ENCODE measurements at regions not wholly inside any gene's neighbourhood (a gene's known extent, or its start where the extent isn't known, plus 50 kb on each side); places are given as distances from the start of the nearest gene placed in this dataset.
A peak's percentile ranks its signal among the peaks of the same experiment; 100 is the strongest.
"Not testable (repeated sequence)": the region's sequence is repeated elsewhere in the genome, so short reads cannot be mapped to it uniquely, and the experiment has no call there.

DNA sequence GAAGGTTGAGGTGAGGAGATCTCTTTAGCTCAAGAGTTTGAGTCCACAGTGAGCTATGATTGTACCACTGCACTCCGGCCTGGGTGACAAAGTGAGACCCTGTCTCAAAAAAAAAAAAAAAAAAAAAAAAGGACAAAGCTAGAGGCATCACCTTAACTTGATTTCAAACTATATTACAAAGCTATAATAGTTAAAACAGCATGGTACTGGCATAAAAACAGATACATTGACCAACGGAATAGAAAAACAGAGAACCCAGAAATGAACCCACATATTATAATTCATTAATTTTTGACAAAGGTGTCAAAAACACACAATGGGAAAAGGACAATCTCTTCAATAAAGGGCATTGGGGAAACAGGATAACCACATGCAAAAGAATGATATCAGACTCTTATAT lies 50.8 kb upstream of the MBOAT1 start:
- DNase-seq, result no peak
- in situ Hi-C loops (cut with HindIII; ENCODE audit: low pct_ligation_motif_present, low pct_unique_long_range_greater_than_20kb, low sequenced_read_pairs), result no loop called here

DNA sequence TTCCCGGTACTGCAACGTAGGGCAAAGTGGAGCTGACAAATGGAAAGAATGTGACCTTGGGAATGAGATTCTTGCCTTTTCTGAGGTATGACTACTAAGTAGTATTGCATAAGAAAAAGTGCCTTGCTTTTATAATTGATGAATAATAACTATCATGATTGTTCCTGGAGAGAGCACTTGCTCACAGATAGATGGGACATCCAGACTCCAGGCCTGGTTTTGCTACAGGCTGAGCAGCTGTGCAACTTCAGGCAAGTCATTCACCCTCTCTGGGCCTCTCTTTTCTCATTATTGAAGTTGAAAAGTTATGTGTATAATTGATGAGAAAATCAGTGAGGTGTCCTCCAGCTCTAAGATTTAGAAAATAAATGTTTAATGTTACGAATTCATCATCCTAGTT lies 53.6 kb upstream of the MBOAT1 start:
- no peak for DNase-seq
- in situ Hi-C loops (cut with HindIII; ENCODE audit: low pct_ligation_motif_present, low pct_unique_long_range_greater_than_20kb, low sequenced_read_pairs), result no loop called here

DNA sequence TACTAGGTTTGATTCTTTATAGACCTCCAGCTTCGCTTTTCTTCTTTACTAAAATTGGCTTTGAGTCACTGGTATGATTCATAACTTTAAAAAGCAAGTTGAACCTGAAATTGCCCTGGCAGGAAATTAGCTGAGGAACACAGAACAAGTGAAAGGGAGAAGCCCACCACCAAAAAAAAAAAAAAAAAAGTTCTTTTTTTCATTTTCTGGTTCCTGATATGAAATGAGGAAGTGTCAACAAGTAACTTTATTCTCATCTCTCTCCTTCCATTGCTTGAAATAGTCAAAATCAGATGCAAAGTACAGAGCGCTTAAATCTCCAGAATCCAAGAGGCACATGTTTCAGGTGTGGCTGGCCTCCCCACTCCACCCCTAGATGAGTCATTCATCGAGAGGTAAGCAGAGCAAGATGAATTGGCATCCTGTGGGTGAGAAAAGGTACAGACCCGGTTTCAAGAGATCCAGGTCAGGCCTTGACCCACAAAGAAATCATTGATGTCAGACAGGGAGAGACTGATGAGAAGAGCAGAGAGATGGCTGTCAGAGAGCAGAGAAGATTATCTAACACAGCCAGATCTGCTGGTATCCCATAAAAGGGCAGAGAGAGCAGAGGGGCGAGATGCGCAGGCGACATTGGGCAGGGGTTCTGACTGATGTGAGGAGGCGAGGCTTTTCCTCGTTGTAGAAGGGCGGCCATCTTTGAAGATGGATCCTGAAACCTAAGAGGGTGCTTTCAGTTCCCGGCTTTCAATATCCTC lies 54.8 kb upstream of the MBOAT1 start:
- in situ Hi-C loops (cut with HindIII; ENCODE audit: low pct_ligation_motif_present, low pct_unique_long_range_greater_than_20kb, low sequenced_read_pairs), result no loop called here
- DNase-seq, result no peak

DNA sequence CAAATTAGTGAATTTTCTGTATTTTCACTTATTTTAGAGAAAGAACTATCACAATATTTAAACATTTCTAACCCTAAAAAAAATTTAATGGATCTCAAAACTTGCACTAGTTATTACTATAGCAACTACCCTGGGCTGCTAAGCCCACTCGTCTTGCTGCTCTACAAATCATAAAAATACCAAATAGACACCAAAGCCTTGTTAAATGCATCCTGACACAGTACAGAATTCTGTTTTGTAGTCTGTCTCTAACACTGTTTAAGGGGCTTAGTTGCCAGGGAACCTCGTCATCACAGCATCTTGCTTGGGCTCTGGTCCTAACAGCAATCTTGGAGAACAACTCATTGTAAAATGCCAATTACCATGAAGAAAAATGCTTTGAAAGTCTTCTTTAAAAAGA lies 56.9 kb upstream of the MBOAT1 start:
- no peak for DNase-seq
- in situ Hi-C loops (cut with HindIII; ENCODE audit: low pct_ligation_motif_present, low pct_unique_long_range_greater_than_20kb, low sequenced_read_pairs), result no loop called here

DNA sequence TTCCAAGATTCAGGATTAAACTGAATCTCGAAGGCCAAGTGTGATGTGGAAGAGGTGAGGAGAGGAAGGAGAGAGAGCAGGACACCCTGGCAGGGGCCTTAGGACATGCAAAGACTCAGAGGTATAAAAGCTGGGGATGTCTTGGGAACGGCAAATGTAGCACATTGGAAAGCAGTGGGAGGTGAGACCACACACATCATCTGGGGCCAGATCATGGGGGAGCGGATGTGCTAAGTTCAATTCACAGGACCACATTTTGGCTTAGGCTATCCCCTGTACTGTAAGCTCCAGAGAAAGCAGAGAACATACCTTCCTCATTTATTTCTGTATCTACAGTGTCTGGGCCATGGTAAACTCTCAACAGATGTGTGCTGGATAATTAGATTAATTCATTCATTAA lies 59.5 kb upstream of the MBOAT1 start:
- no peak for DNase-seq
- in situ Hi-C loops (cut with HindIII; ENCODE audit: low pct_ligation_motif_present, low pct_unique_long_range_greater_than_20kb, low sequenced_read_pairs), result no loop called here

DNA sequence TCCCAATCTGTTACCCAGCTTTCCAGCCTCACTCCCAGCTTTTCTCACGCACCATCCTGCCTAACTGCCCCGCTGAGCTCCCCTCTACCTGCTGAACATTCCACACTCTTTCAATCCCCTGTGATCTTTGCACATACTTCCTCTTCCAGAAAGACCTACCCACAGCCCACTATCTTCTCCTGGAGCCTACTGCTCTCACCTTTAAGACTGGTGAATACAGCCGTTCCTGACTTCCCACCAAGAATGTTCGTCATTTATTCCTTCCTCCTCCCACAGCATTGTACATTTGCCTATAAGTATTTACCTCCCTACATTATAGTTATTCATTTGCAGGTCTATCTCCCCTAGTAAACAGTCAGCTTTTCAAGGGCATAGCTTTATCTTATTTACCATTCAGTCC lies 61.9 kb upstream of the MBOAT1 start:
- DNase-seq, result no peak
- in situ Hi-C loops (cut with HindIII; ENCODE audit: low pct_ligation_motif_present, low pct_unique_long_range_greater_than_20kb, low sequenced_read_pairs), result no loop called here

DNA sequence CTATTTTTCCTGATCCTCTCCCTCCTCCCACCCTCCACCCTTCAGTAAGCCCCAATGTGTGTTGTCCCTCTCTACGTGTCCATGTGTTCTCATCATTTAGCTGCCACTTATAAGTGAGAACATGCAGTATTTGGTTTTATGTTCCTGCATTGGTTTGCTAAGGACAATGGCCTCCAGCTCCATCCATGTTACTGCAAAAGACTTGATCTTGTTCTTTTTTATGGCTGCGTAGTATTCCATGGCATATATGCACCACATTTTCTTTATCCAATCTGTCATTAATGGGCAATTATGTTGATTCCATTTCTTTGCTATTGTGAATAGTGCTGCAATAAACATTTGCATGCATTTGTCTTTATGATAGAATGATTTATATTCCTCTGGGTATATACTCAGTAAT lies 63.6 kb upstream of the MBOAT1 start:
- in situ Hi-C loops (cut with HindIII; ENCODE audit: low pct_ligation_motif_present, low pct_unique_long_range_greater_than_20kb, low sequenced_read_pairs); DNase-seq: not testable (repeated sequence)

DNA sequence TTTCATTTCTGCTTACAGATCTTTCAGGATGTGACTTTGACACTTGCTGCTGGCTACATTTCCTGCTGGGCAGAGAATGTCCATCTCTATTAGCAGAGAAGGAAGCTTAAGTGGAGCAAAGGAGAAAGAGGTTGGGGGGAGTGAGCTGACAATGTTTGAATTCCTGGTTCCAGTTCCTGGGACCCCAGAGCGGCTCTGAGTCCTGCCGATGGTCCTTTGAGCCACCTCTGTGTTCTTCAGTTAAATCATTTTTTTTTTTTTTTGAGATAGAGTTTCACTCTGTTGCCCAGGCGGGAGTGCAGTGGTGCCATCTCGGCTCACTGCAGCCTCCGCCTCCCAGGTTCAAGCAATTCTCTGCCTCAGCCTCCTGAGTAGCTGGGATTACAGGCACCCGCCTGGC lies 65.5 kb upstream of the MBOAT1 start:
- in situ Hi-C loops (cut with HindIII; ENCODE audit: low pct_ligation_motif_present, low pct_unique_long_range_greater_than_20kb, low sequenced_read_pairs); DNase-seq: not testable (repeated sequence)

DNA sequence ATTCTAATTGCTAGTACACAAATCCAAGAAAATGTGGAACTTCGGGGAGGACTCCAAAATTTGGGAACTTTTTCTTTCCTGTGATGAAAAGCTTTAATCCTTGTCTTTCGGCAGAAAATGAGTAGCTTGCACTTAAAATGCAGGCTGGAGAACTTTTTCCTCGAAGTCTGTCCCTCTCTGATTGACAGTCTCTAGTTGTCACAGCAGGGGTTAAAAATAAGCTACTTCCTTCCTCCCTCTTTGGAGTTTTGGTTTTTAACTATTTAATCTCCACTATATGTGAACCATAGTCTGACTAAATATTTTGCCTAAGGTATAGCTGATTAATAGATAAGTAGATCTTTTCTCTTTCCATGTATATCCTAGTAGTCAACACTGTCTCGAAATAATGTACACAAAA lies 66.8 kb upstream of the MBOAT1 start:
- in situ Hi-C loops (cut with HindIII; ENCODE audit: low pct_ligation_motif_present, low pct_unique_long_range_greater_than_20kb, low sequenced_read_pairs), result no loop called here
- DNase-seq, result no peak

DNA sequence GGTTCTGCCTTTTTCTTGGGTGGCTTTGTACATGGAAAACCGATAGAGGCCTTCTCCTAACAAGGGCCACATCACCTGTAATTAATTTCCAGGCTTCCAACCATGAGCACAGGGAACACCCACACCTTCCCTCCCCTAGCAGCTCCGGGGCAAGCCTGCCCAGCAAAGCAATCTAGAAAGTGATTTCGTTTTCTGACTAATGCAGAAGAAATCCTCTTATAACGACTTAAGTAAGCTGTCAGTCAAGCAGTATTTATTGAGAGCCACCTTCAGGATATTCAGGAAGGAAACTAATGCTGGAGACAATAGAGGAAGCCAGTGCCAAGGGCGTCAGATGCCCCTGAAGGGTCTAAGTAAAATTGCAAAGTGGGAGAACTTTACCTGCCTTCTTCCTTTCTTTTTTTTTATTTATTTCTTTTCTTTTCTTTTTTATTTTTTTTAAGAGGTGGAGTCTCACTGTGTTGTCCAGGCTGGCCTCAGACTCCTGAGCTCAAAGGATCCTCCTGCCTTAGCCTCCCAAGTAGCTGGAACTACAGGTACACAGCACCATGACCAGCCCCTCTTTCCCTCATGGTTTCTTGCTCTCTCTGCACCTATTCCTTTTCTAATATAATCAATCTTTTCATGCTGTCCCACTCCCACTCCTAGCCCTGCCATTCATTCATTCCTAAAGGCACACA lies 67.5 kb upstream of the MBOAT1 start:
- DNase-seq, result no peak
- in situ Hi-C loops (cut with HindIII; ENCODE audit: low pct_ligation_motif_present, low pct_unique_long_range_greater_than_20kb, low sequenced_read_pairs), result no loop called here

DNA sequence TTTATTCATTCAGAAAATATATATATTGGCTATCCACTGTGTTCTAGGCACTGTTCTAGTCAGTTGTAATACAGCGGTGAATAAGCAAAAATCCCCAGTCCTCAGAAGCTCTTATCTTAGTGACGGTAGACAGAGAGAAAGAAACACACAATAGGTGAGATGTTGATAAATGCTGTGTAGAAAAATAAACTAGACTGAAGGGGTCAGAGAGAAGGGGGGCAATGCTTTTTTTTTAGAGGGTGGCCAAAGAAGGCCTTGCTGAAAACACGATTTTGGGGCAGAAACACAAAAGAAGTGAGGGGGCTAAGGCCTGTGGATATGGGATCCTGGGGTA lies 68.0 kb upstream of the MBOAT1 start:
- in situ Hi-C loops (cut with HindIII; ENCODE audit: low pct_ligation_motif_present, low pct_unique_long_range_greater_than_20kb, low sequenced_read_pairs), result no loop called here
- DNase-seq, result no peak

DNA sequence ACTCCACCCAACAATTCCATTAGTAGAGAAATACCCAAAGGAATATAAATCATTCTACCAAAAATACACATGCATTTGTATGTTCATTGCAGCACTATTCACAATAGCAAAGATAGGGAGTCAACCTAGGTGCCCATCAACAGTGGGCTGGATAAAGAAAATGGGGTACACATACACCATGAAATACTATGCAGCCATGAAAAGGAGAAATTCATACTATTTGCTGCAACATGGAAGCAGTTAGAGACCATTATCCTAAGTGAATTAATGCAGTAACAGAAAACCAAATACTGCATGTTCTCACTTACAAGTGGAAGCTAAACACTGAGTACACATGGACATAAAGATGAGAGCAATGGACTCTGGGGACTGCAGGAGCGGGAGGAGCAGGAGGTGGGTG lies 72.4 kb upstream of the MBOAT1 start:
- in situ Hi-C loops (cut with HindIII; ENCODE audit: low pct_ligation_motif_present, low pct_unique_long_range_greater_than_20kb, low sequenced_read_pairs), result no loop called here
- DNase-seq, result no peak

DNA sequence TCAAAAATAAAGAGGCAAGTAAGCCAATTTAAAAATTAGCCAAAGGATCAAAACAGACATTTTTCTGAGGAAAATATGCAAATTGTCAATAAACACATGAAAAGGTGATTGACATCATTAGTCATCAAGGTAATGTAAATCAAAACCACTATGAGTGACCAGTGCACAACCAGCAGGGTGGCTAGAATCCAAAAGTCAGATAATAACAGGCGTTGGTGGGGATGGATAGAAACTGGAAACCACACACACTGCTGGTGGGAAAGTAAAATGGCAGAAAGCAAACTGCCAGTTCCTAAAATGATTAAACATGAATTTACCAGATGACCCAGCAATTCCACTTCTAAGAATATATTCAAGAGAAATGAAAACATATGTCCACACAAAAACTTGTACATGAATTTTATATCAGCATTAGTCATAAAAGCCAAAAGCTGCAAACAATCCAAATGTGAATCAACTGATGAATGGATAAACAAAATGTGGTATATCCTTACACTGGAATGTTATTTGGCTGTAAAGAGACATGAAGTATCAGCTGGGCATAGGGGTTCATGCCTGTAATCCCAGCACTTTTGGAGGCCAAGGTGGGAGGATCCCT lies 74.8 kb upstream of the MBOAT1 start:
- in situ Hi-C loops (cut with HindIII; ENCODE audit: low pct_ligation_motif_present, low pct_unique_long_range_greater_than_20kb, low sequenced_read_pairs), result no loop called here
- DNase-seq, result no peak

DNA sequence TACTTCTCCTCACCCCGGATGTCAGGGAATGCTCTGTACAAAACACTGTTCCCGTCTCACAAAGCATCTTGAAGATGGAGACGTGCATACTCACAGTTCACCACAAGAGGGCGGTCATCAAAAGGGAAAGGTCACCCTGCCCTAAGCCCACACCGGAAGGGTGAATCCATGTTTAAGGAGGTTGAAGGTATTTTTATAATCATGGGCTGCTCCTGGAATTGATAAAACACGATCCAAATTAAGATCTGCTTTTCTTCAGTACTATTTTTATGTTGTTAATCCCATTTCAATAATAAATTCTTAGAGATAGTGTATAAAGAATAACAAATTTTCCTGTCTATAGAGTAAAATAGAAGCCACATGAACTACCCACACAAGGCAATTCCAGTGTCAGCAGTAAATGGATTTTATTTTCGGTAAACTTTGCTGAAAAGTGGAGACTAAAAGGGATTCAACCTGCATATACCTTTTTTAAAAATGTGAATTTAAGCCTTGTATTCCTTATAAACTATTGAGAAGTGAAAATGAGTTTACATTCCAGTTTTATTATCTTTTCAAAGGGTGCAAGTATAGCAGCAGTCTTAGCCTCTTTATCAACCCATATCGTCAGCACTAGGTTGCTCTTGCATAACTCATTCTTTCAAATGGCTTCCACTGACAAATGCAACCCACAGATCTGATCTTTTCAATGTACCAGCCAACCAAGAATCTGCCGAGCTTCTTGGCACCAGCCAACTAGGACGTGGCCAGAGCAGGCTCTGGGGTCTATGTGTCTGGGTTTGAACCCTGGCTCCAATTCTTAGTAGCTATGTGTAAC lies 79.7 kb upstream of the MBOAT1 start:
- peak; percentile 81 for DNase-seq
- in situ Hi-C loops (cut with HindIII; ENCODE audit: low pct_ligation_motif_present, low pct_unique_long_range_greater_than_20kb, low sequenced_read_pairs), result no loop called here

DNA sequence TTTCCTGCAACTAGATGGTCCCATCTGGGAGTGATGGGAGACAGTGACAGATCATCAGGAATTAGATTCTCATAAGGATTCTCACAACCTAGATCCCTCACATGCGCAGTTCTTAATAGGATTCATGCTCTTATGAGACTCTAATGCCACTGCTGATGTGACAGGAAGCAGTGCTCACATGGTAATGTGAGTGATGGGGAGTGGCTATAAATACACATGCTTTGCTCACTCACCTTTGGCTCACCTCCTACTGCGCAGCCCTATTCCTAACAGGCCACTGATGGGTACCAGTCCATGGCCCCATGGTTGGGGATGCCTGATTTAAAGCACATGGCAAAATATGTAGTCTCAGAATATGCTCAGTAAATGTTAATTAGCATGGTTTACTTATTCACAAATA lies 80.6 kb upstream of the MBOAT1 start:
- no peak for DNase-seq
- in situ Hi-C loops (cut with HindIII; ENCODE audit: low pct_ligation_motif_present, low pct_unique_long_range_greater_than_20kb, low sequenced_read_pairs), result no loop called here

DNA sequence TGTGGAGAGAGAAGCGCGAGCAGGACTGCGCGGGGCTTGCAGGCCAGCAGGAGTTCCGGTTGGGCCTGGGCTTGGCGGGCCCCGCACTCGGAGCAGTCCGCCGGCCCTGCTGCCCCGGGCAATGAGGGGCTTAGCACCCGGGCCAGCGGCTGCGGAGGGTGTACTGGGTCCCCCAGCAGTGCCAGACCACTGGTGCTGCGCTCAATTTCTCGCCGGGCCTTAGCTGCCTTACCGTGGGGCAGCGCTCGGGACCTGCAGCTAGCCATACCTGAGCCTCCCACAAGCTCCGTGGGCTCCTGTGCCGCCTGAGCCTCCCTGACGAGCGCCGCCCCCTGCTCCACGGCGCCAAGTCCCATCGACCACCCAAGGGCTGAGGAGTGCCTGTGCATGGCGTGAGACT lies 89.0 kb upstream of the MBOAT1 start:
- in situ Hi-C loops (cut with HindIII; ENCODE audit: low pct_ligation_motif_present, low pct_unique_long_range_greater_than_20kb, low sequenced_read_pairs), result no loop called here
- DNase-seq, result no peak

DNA sequence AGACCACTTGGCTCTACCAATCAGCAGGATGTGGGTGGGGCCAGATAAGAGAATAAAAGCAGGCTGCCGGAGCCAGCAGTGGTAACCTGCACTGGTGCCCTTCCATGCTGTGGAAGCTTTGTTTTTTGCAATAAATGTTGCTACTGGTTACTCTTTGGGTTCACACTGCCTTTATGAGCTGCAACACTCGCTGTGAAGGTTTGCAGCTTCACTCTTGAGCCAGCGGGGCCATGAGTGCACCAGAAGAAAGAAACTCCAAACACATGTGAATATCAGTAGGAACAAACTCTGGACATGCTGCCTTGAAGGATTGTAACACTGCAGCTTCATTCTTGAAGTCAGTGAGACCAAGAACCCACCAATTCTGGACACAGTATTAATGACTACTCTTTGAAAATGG lies 89.9 kb upstream of the MBOAT1 start:
- DNase-seq, result no peak
- in situ Hi-C loops (cut with HindIII; ENCODE audit: low pct_ligation_motif_present, low pct_unique_long_range_greater_than_20kb, low sequenced_read_pairs), result no loop called here

DNA sequence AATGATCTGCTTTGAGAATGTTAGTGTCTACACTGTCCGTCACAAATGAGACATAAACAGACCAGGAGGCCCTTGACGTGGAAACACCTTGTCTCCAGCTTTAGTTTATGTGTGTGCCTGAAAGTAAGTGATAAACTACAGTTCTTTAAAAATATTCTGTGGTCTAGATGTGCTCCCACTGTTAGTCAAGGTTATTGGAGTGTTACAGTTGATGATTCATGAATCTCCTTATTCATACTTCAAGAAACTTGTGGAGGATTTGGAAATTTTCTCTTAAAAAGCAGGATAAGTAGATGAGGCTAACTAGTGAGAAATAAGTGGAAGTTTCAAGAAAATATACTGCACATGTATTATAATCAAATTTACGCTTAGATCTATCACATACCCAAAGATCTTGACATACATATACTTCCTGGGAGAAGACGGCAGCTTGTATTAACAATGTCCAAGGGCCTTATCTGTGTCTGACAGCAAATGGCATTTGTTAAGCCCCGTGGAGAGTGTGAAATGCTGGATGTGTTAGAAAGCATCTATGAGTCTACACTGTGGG lies 90.5 kb upstream of the MBOAT1 start:
- in situ Hi-C loops (cut with HindIII; ENCODE audit: low pct_ligation_motif_present, low pct_unique_long_range_greater_than_20kb, low sequenced_read_pairs), result no loop called here
- peak; percentile 41 for DNase-seq

DNA sequence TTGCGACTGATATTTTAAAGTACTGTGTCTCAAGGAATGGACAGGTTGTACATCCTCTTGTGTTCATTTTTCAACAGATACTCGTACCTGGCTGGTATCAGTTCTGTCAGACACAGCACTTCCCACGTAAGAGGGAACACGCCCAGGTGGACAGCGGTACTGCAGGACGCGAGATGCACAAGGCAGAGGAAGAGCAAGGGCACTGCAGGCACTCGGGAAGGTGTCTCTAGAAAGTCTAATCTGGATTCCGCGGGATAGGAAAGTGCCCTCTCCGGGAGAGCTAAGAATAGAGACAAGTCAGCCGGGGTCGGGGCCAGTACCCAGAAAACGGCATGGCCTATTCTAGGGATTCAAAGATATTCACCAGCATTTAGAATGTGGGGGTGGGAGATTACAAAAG lies 94.2 kb upstream of the MBOAT1 start:
- in situ Hi-C loops (cut with HindIII; ENCODE audit: low pct_ligation_motif_present, low pct_unique_long_range_greater_than_20kb, low sequenced_read_pairs), result no loop called here
- no peak for DNase-seq

All from ACHN (cell line).